DND-41 (cell line): ENCODE measurements at regions not wholly inside any gene's neighbourhood (a gene's known extent, or its start where the extent isn't known, plus 50 kb on each side); places are given as distances from the start of the nearest gene placed in this dataset.

Experiments used
- ATAC-seq: fragments of 200-7000 bp; cut with Tn5 transposase; 3 replicates; pipeline ENCODE4 v1.9.1; 2021; ENCODE audit warnings: low read depth; ENCODE audit not compliant: insufficient read depth
- DNase-seq: peaks from one replicate; pipeline ENCODE4 v3.0.0-alpha.2; 2020
- H2AFZ ChIP-seq: 2 replicates; pipeline ENCODE4 v1.6.0; 2012; ENCODE audit warnings: low read depth, low read length
- H3K27ac ChIP-seq: 2 replicates; pipeline ENCODE4 v1.5.1; 2012; ENCODE audit warnings: low read length, inconsistent platforms
- H3K27me3 ChIP-seq: fragments of 200-600 bp; sonication (generic); 2 replicates; pipeline ENCODE4 v1.6.0; 2012; ENCODE audit warnings: low read length, mild to moderate bottlenecking, inconsistent platforms; ENCODE audit not compliant: insufficient read depth, poor library complexity
- H3K36me3 ChIP-seq: 2 replicates; pipeline ENCODE4 v1.5.1; 2012; ENCODE audit warnings: low read length, inconsistent platforms; ENCODE audit not compliant: insufficient read depth
- H3K4me1 ChIP-seq: 2 replicates; pipeline ENCODE4 v1.5.1; 2012; ENCODE audit warnings: mild to moderate bottlenecking, low read length; ENCODE audit not compliant: insufficient read depth
- H3K4me2 ChIP-seq: 2 replicates; pipeline ENCODE4 v1.6.0; 2012; ENCODE audit warnings: mild to moderate bottlenecking, moderate library complexity, low read length, inconsistent platforms; ENCODE audit not compliant: insufficient read depth
- H3K4me3 ChIP-seq, 2 experiments: fragments of 200-600 bp in 1 of 2; shearing (Covaris generic) in 1 of 2; 2 replicates each; pipeline ENCODE4 v1.5.1; 2012 to 2016; ENCODE audit warnings: inconsistent platforms in 2 of 2, low read length in 2 of 2, mild to moderate bottlenecking in 2 of 2, low read depth in 1 of 2, moderate library complexity in 1 of 2
- H3K79me2 ChIP-seq: 2 replicates; pipeline ENCODE4 v1.6.0; 2012; ENCODE audit warnings: low read length, inconsistent platforms; ENCODE audit not compliant: insufficient read depth
- H3K9ac ChIP-seq: 2 replicates; pipeline ENCODE4 v1.6.0; 2012; ENCODE audit warnings: low read depth, mild to moderate bottlenecking, inconsistent platforms, low read length, moderate library complexity
- H3K9me3 ChIP-seq: 2 replicates; pipeline ENCODE4 v1.5.1; 2012; ENCODE audit warnings: low read length, moderate library complexity, mild to moderate bottlenecking, inconsistent platforms; ENCODE audit not compliant: insufficient read depth, severe bottlenecking
- H4K20me1 ChIP-seq: 2 replicates; pipeline ENCODE4 v1.6.0; 2012; ENCODE audit warnings: low read length; ENCODE audit not compliant: insufficient read depth
- EZH2 ChIP-seq: IDR thresholded peaks from 3 replicates; pipeline ENCODE4 v1.6.1; 2012; ENCODE audit warnings: borderline replicate concordance, low read depth, mild to moderate bottlenecking, moderate library complexity, low read length, inconsistent platforms; ENCODE audit not compliant: severe bottlenecking
- TF ChIP-seq, protein P1 (sequence below): IDR thresholded peaks from 2 replicates; pipeline ENCODE4 v1.5.1; 2012; ENCODE audit warnings: borderline replicate concordance, low read length, moderate library complexity, mild to moderate bottlenecking; ENCODE audit not compliant: poor library complexity, severe bottlenecking; ENCODE audit errors: extremely low read depth

DNA sequence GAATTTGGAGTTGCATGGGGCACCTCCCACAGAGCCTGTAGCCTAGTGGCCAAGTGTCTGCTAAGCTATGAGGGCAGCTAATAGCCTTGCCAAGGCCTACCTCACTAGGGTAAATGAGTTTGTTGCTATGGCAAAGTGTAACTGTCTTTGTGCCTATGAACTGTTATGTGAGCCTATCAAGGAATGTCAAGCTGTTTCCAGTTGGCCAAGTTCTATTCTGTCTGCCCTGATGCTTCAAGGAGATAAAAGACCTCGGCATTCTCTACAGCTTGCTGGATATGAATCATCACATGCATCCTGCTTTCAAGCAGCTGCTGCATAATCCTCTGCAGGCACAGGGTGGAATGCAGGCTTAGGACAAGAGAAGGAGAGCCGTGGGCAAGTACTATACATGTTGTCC, 69.8 kb upstream of the CCDC112 start:
- DNase-seq (no peak), ATAC-seq (no peak)
- H3K36me3 ChIP-seq, result no peaks in the 10 kb centered on the region
- H3K27ac ChIP-seq, result no peak overlapping the region
- no peak overlapping the region for H3K4me2 ChIP-seq
- H3K4me3 ChIP-seq, result no peak overlapping the region
- no peaks in the 10 kb centered on the region for H3K9me3 ChIP-seq
- H3K27me3 ChIP-seq, result no peaks in the 10 kb centered on the region
- H2AFZ ChIP-seq, result no peak overlapping the region
- no peaks in the 10 kb centered on the region for H3K79me2 ChIP-seq
- H3K9ac ChIP-seq, result no peak overlapping the region
- TF ChIP-seq, protein P1, sequence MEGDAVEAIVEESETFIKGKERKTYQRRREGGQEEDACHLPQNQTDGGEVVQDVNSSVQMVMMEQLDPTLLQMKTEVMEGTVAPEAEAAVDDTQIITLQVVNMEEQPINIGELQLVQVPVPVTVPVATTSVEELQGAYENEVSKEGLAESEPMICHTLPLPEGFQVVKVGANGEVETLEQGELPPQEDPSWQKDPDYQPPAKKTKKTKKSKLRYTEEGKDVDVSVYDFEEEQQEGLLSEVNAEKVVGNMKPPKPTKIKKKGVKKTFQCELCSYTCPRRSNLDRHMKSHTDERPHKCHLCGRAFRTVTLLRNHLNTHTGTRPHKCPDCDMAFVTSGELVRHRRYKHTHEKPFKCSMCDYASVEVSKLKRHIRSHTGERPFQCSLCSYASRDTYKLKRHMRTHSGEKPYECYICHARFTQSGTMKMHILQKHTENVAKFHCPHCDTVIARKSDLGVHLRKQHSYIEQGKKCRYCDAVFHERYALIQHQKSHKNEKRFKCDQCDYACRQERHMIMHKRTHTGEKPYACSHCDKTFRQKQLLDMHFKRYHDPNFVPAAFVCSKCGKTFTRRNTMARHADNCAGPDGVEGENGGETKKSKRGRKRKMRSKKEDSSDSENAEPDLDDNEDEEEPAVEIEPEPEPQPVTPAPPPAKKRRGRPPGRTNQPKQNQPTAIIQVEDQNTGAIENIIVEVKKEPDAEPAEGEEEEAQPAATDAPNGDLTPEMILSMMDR, result no peak
- no peaks in the 10 kb centered on the region for H4K20me1 ChIP-seq
- no peaks in the 10 kb centered on the region for H3K4me1 ChIP-seq

DNA sequence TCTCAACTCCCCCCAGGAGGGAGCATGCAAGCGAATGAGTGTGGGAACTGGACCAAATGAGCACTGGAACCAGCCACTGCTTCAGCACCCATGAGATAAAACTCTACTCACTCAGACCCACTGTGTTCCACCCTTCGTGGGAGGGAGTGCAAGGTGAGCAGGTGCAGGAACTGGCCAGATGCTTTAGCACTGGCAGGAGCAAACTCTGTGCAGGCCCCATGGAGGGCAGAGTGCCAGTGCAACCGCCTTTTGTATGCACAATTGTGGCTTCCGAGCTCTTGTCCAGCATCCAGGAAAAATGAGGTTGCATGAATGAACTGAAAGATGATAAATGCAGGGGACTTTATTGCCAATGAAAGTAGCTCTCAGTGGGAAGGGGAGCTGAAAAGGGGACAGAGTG, 67.4 kb upstream of the CCDC112 start:
- Histone ChIP-seq H2AFZ (no peak overlapping the region), H3K9ac (no peak overlapping the region), H3K36me3 (no peaks in the 10 kb centered on the region), H3K79me2 (no peaks in the 10 kb centered on the region), H3K9me3 (no peaks in the 10 kb centered on the region), H4K20me1 (no peaks in the 10 kb centered on the region), H3K27ac (no peak overlapping the region), H3K4me1 (no peaks in the 10 kb centered on the region), H3K4me3 (no peak overlapping the region), H3K4me2 (no peak overlapping the region), H3K27me3 (no peaks in the 10 kb centered on the region)
- no peak for ATAC-seq
- no peak for DNase-seq
- TF ChIP-seq, protein P1, result no peak
- no peak for TF ChIP-seq EZH2

DNA sequence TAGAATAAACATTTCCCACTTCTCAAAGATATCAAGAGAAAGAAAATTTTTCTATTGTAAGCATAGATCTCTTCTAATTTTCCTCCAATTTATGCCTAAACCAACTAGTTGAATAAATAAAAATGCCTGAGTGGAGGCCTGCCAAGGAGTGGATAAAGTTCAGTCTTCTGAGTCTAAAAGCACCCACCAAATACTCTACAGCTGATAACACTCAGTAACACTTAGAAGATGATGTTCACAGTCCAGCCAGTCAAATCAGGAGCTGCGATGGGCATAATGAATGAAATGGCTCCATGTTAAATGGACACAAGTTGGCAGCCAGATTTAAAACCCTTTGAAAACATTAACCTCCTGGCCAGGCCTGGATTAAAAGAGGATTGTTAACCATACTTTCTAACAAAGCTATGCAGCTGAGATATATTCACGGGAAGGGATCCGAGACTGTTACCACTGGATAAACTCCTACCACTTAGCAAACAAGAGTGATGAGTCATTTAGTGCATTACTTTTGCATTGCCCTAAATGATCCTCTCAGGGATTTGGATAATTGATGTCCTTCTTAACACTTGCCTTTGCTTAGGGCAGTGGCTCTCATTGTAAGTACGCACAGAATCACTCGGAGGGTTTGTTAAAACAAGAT, 63.7 kb upstream of the CCDC112 start:
- no peaks in the 10 kb centered on the region for H3K27me3 ChIP-seq
- no peaks in the 10 kb centered on the region for H3K4me1 ChIP-seq
- H2AFZ ChIP-seq, result no peak overlapping the region
- no peak overlapping the region for H3K4me2 ChIP-seq
- no peak for TF ChIP-seq EZH2
- TF ChIP-seq, protein P1, result no peak
- no peak overlapping the region for H3K27ac ChIP-seq
- H3K79me2 ChIP-seq, result no peaks in the 10 kb centered on the region
- no peak overlapping the region for H3K4me3 ChIP-seq
- ATAC-seq (no peak), DNase-seq (no peak)
- no peaks in the 10 kb centered on the region for H3K36me3 ChIP-seq
- no peak overlapping the region for H3K9ac ChIP-seq
- H4K20me1 ChIP-seq, result no peaks in the 10 kb centered on the region
- no peaks in the 10 kb centered on the region for H3K9me3 ChIP-seq
